A549 (cell line): ENCODE measurements at regions not wholly inside any gene's neighbourhood (a gene's known extent, or its start where the extent isn't known, plus 50 kb on each side); places are given as distances from the start of the nearest gene placed in this dataset.

Experiments
- CTCF ChIP-seq: fragments of >200 bp; sonication (Bioruptor Twin); formaldehyde crosslinking; IDR thresholded peaks from 3 replicates; pipeline ENCODE4 v1.5.1; 2016
- FOSL2 ChIP-seq, 2 experiments: fragments of 450-650 bp in 1 of 2; fragments of >200 bp in 1 of 2; sonication (Bioruptor Twin) in 1 of 2; formaldehyde crosslinking; IDR thresholded peaks; 2 replicates each; pipeline versions ENCODE4 v1.5.0 to v1.6.1; 2016 to 2020; ENCODE audit warnings: mild to moderate bottlenecking in 1 of 2, moderate library complexity in 1 of 2
- HOXA7 ChIP-seq: fragments of 250-450 bp; sonication (Bioruptor Pico); IDR thresholded peaks from 2 replicates; pipeline ENCODE4 v1.5.0; 2020; ENCODE audit warnings: mild to moderate bottlenecking, moderate library complexity
- JUN ChIP-seq, 2 experiments: fragments of >200 bp; sonication (Bioruptor Twin); formaldehyde crosslinking; IDR thresholded peaks; 2 replicates in 1 of 2; 3 replicates in 1 of 2; pipeline ENCODE4 v1.6.1; 2016 to 2017
- MAFK ChIP-seq: fragments of 450-650 bp; IDR thresholded peaks from 2 replicates; pipeline ENCODE4 v1.6.1; 2014; ENCODE audit not compliant: partially characterized antibody
- MAZ ChIP-seq: fragments of 150-350 bp; IDR thresholded peaks from 2 replicates; pipeline ENCODE4 v1.6.1; 2014; ENCODE audit warnings: antibody characterized with exemption, low read depth, low read length, borderline replicate concordance
- NR3C1 ChIP-seq: fragments of >200 bp; sonication (Bioruptor Twin); formaldehyde crosslinking; IDR thresholded peaks from 3 replicates; pipeline ENCODE4 v1.6.1; 2017
- POLR2A ChIP-seq: IDR thresholded peaks from 2 replicates; pipeline ENCODE4 v1.6.1; 2012; ENCODE audit warnings: mild to moderate bottlenecking, low read length
- RCOR1 ChIP-seq: fragments of 150-350 bp; IDR thresholded peaks from 2 replicates; pipeline ENCODE4 v1.6.1; 2014; ENCODE audit warnings: antibody characterized with exemption, low read length, low read depth
- REST ChIP-seq: fragments of 200-600 bp; sonication (generic); IDR thresholded peaks from 2 replicates; pipeline ENCODE4 v1.6.1; 2016; ENCODE audit warnings: antibody characterized with exemption, mild to moderate bottlenecking, moderate library complexity
- SMC3 ChIP-seq: fragments of >200 bp; sonication (Bioruptor Twin); formaldehyde crosslinking; IDR thresholded peaks from 3 replicates; pipeline ENCODE4 v1.6.1; 2018; ENCODE audit warnings: inconsistent platforms
- TF ChIP-seq, protein P1 (sequence below): fragments of 450-650 bp; IDR thresholded peaks from 2 replicates; pipeline ENCODE4 v1.6.1; 2014; ENCODE audit warnings: antibody characterized with exemption

GRCh38 chr10:80976658-80977057, 439.0 kb downstream of the SH2D4B start:
- TF ChIP-seq POLR2A (no peak), NR3C1 (no peak), HOXA7 (CRISPR knock-in tag) (no peak), MAFK (no peak), FOSL2 (IDR thresholded peaks at IDR 0.05) (no peak), FOSL2 (CRISPR knock-in tag; IDR thresholded peaks at IDR 0.05) (no peak), SMC3 (no peak), RCOR1 (no peak), REST (no peak), CTCF (no peak), MAZ (no peak), JUN (IDR thresholded peaks at IDR 0.05) (no peak)
- TF ChIP-seq, protein P1, sequence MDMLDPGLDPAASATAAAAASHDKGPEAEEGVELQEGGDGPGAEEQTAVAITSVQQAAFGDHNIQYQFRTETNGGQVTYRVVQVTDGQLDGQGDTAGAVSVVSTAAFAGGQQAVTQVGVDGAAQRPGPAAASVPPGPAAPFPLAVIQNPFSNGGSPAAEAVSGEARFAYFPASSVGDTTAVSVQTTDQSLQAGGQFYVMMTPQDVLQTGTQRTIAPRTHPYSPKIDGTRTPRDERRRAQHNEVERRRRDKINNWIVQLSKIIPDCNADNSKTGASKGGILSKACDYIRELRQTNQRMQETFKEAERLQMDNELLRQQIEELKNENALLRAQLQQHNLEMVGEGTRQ, result no peak
